Gastroesophageal sphincter (tissue), 3 donors: ENCODE measurements at regions not wholly inside any gene's neighbourhood (a gene's known extent, or its start where the extent isn't known, plus 50 kb on each side); places are given as distances from the start of the nearest gene placed in this dataset.

Source experiments
- POLR2A ChIP-seq, 2 donors: fragments of 450-650 bp; IDR thresholded peaks; one replicate each; pipeline ENCODE4 v1.6.1; 2017; ENCODE audit warnings: antibody characterized with exemption in 2 of 2, mild to moderate bottlenecking in 2 of 2, moderate library complexity in 1 of 2
- POLR2AphosphoS5 ChIP-seq: sonication (generic); formaldehyde crosslinking; IDR thresholded peaks from one replicate; pipeline ENCODE4 v1.6.1; 2017; ENCODE audit warnings: antibody characterized with exemption
- TF ChIP-seq, protein P1 (sequence below), 4 experiments: fragments of 200-600 bp in 2 of 4; fragments of 450-650 bp in 2 of 4; sonication (generic) in 1 of 4; IDR thresholded peaks; one replicate each; pipeline ENCODE4 v1.5.1; 2017 to 2019; ENCODE audit warnings: antibody characterized with exemption in 4 of 4, mild to moderate bottlenecking in 2 of 4, moderate library complexity in 2 of 4

DNA sequence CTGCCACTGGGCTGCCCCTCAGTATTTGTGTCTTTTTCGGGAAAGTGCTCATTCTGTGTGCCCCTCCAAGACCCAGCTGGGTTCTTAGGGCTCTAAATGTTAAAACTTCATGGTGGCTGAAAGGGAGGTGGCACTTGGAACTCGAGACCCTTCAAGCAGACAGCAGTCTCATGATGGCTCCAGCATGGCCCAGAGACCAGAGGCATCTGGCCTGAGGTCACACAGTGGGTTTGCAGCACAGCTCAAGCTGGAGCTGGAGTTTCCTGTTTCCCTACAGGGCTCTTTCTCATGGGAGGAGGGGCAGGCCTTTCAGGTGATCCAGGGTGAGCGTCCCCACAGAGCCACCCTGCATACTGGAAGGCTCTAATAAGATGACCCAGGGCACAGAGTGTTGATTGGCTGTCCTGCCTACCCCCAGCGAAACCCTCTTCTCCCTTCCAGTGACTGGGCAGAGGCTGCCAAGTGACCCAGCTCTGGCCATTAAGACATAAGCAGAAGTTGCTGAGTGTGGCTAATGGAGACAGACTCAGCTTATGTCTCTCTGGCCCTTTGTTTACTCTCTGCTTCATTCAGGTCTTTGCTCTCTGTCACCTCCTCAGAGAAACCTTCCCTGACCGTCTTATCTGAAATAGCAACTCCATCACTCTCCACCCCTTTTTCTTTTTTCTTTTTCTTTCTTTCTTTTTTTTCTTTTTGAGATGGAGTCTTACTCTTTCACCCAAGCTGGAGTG lies 166.6 kb upstream of the SMAD3 start:
- TF ChIP-seq, protein P1, sequence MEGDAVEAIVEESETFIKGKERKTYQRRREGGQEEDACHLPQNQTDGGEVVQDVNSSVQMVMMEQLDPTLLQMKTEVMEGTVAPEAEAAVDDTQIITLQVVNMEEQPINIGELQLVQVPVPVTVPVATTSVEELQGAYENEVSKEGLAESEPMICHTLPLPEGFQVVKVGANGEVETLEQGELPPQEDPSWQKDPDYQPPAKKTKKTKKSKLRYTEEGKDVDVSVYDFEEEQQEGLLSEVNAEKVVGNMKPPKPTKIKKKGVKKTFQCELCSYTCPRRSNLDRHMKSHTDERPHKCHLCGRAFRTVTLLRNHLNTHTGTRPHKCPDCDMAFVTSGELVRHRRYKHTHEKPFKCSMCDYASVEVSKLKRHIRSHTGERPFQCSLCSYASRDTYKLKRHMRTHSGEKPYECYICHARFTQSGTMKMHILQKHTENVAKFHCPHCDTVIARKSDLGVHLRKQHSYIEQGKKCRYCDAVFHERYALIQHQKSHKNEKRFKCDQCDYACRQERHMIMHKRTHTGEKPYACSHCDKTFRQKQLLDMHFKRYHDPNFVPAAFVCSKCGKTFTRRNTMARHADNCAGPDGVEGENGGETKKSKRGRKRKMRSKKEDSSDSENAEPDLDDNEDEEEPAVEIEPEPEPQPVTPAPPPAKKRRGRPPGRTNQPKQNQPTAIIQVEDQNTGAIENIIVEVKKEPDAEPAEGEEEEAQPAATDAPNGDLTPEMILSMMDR (IDR thresholded peaks at IDR 0.05) = no peak
- TF ChIP-seq POLR2A (IDR thresholded peaks at IDR 0.05) (no peak), POLR2AphosphoS5 (no peak)
